HG03460 (cell line): ENCODE measurements at regions not wholly inside any gene's neighbourhood (a gene's known extent, or its start where the extent isn't known, plus 50 kb on each side); places are given as distances from the start of the nearest gene placed in this dataset.
A peak's percentile ranks its signal among the peaks of the same experiment; 100 is the strongest.

Source experiments
- ATAC-seq: cut with Tn5 transposase; IDR thresholded peaks from one replicate; pipeline ENCODE4 v1.9.1; 2021; ENCODE audit not compliant: unreplicated experiment

GRCh38 chr10:33523236-33523792 lies 188.8 kb upstream of the NRP1 start:
- ATAC-seq: no peak

- no peak for ATAC-seq
These were observed 187.4 kb upstream of the NRP1 start for GRCh38 chr10:33521904-33522303.

DNA sequence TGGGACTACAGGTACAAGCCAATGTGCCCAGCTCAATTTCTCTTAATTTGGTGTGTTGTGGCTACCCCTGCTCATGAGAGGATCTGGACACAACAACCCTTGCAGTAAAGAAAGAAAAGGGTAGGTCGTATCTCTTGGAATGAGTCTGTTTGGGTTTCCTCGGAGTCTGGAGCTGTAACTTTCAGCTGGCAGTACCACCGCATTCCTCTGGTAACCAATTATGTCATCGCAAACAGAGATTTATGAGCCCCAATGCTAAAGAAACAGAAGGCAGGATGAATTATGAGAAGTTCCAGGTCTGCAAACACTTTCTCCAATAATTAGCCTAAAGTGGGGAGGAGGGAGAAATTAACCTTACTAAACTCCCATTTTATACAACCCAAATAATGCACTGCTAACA lies 186.6 kb upstream of the NRP1 start:
- no peak for ATAC-seq

DNA sequence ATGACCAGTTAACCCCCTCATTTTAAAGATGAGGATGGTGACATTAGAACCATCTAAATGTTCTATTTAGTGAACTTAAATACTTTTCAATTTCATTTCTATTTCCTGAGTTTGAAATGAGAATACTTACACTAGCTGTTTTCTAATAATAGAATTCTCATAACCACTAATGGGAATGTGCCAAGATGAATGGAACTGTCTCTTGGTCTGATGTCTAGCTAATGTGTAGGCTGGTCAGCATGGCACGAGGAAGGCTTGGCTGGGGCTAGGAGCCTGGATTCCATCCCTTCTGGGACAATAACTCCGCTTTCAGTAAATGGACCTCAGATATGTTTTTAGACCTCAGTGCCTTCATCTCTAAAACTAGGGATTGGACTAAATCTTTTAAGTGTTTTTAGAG lies 185.8 kb upstream of the NRP1 start:
- no peak for ATAC-seq

DNA sequence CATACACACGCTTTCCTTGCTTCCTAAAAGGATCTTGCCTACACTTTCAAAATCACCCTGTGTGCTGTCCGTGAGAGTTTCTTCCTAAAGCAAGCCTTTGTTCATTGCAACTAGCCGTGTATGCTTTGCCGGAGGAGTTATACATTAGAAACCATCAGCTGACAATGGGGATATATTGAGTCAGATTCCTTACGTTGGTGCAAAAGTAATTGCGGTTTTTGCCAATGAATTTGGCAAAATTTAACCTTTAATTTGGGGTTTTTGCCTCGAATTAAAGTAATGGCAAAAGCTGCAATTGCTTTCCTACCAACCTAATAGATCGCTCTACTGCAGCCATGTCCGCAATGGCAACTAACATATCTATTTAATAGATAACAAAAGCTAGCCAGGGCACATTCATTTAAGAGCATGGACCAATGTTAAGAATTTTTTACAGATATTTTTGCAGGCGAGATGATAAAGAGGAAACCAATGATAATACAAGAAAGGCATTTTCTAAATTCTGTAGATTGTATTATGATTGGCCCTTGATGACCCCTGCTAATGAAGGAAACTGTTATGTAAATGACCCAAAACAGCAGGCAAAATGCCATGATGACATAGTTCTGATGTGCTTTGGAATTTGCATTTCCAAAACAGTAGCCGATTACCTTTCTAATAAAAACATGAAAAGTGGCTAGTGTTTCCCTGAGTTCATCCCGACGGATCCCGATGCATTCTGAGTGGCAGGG lies 184.8 kb upstream of the NRP1 start:
- ATAC-seq: no peak

DNA sequence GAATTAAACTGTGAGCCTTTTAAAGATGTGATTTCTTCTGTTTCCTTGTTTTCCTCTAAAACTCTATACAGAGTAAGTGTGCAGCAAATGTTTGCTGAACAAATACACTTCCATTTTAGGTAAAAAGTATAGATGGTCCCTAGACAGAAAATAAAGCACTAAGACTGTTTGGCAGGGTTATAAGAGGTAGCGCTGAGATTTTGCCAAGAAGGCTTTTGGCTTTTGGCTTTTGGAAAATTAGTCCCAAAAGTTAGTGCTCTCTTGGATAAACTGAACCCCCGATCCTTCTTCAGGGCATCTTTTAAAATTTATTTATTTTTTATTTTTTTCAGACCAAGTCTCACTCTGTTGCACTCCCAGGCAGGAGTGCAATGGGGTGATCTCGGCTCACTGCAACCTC lies 175.7 kb upstream of the NRP1 start:
- ATAC-seq: no peak

DNA sequence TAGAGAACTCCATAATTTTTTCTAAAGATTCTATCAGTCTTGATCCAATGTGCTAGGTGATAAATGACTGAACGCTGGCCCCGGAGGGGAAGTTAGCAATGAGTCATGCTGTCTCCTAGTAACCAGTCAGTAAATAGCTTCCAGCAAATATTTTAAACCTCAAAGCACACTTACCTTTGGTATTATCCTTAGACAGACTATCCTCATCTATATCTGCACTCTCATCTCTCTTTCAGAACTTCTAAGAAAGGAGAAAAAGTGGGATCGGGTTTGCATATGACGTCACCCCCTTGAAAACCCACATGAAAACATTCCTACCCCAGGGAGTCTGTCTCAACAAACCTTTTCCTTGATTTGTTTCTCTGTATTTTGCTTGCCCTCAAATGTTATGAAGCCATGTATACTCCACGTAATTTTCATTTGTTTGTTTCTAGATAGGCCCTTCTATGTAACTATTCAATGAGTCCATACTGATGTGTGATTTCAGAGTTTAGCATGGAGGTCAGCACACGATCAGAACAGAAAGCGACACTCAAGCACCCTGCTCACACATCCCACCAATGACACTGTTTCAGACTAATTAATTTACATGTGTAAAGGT lies 174.9 kb upstream of the NRP1 start:
- ATAC-seq: peak; percentile 74

DNA sequence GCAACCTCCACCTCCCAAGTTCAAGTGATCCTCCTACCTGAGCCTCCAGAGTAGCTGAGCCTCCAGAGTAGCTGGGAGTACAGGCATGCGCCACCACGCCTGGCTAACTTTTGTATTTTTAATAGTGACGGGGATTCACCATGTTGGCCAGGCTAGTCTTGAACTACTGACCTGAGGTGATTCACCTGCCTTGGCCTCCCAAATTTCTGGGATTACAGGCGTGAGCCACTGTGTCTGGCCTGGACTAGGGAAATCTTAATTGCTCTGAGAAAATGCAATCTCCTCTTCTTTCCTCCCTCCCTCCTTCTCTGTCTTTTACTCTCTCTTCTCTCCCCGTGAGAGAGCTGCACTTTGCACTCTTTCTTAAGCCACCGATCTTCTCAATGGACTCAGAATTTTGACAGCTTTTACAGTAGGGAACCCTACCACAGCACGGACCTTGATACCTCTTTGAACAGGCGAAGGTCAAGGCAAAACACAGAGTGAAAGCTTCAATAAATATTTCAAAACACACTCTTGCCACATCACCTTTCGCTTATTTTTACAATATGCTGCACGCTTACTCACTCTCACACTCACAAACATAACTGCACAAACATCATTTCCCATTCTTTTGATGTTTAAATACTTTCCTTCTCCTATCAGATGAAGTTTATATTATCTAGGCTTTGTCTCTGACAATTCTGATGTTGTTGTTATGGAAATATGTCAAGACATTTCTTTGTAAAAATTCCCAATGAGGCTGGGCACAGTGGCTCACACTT lies 173.4 kb upstream of the NRP1 start:
- ATAC-seq: no peak

GRCh38 chr10:33506838-33507661 lies 172.6 kb upstream of the NRP1 start:
- peak; percentile 80 for ATAC-seq

- no peak for ATAC-seq
These were observed 171.9 kb upstream of the NRP1 start for GRCh38 chr10:33506391-33506790.

- ATAC-seq: no peak
These were observed 166.7 kb upstream of the NRP1 start for GRCh38 chr10:33501161-33501560.

DNA sequence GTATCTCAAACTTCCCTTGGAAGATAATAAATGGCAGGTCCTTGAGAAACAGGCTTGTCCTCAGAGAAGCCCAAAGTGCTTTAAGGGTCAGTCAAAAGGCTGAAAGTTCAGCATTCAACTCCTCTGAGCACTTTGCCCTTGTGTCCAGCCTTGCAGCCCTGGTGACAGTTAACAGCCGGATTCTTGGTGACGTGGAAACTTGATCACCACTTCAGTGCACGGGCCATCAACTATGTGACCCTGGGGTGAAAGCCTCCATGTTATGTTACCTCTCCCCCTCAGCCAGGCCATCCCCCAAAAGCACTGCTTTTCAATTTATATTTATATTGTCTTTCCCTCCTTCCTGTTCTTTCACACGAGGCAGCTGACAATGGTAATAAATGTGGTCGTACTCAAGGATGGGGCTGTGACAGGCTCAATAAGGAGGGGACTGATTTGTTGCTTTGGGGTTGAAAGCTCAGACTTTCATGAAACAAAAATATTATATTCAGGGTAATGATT lies 164.0 kb upstream of the NRP1 start:
- ATAC-seq: no peak

DNA sequence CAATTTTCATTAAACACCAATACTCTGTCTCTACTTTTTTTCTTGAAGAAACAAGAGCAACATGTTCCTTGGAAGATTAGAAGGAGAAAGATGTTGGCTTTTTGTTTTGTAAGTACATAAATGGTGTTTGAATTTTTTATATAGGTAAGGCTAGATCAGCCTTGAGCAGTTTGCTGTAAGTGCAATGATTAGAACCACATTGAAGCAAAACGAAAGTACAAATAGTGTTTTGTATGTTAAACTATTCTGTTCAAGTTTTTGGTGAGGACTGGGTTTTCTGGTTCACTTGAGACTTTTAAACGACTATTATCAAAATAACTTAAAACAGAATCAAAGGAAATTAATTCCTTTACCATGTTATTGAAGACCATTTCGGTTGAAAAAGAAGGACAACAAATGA lies 162.9 kb upstream of the NRP1 start:
- ATAC-seq: no peak

DNA sequence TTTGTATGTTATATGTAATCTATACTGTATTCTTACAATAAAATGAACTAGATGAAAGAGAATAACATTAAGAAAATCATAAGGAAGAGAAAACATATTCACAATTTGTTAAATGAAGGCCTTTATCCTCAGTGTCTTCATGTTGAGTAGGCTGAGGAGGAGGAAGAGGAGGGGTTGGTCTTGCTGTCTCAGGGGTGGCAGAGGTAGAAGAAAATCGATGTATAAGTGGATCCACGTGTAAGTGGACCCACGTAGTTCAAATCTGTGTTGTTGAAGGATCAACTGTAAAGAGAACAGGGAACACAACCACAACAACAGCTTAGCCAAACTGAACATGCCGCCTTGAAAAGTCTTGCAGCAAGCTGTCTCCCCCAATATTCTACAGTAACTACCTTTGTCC lies 161.6 kb upstream of the NRP1 start:
- ATAC-seq: no peak

GRCh38 chr10:33494694-33495265 lies 160.3 kb upstream of the NRP1 start:
- no peak for ATAC-seq

DNA sequence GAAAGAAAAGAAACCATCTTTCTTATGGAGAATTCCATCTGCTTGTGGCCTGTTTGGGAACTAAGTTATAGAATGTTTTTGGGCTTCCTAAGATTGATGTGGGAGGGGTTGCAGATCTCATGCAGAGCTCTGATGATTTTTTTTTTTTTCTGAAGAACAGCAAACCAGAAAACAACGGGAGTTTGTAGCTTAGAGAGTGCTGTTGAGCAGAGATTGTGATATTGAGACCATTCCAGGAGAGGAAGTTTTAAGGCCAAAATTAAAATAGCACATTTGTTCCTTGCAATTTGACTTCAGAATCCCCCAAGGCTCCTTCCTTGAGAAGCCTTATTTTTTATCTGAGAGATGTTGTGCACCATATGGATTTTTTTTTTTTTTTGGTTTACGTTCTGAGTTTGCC lies 159.5 kb upstream of the NRP1 start:
- ATAC-seq: no peak

DNA sequence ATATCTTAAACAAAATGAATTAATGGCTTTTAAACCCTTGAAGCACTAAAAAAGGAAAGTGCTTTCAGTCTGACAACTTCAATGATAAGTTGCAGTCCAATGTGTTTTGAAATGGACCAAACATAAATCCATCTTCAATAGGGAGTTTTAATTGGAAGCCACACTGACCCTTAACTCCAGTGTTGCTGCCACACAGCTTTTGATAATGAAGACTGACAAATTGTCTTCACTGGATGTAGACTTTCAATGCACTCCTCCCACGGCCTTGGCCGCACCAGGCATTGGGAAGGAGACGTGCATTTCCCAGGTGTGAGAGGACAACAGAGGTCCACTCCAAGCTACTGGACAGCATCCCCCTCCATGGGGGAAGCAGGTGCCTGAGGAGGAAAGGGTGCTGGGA lies 159.0 kb upstream of the NRP1 start:
- ATAC-seq: no peak

DNA sequence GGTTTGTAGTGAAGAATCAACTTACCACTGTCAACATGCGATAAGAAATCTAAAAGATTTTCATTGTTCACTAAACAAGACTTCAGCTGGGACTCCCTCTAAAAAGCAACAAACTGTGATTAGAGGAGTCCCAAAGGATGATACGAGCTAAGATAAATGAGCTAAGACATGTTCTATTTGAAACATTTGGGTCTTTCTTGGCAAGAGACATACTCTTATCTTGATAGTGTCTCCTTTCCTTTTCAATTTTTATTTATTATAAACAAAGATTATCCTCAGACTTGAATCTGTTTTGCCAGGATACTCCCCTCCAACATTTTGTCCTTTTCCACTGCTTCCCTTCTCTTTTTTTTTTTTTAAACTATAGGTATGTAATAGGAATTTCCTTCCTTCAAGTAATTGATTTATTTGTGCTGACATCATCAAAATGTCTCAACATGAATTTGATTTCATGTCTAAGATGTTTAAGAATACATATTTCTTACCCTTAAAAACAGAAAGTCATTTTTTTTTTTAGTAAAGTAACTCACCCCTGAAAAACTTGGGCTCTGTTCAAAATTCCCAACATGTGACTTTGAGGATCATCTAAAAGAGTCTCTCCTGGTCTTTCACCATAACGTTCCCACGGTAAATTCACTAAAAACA lies 158.4 kb upstream of the NRP1 start:
- no peak for ATAC-seq

- ATAC-seq: no peak
These were observed 155.2 kb upstream of the NRP1 start for GRCh38 chr10:33489501-33490176.
